A204.1 (cell line): ENCODE measurements at regions not wholly inside any gene's neighbourhood (a gene's known extent, or its start where the extent isn't known, plus 50 kb on each side); places are given as distances from the start of the nearest gene placed in this dataset.
"Not testable (repeated sequence)": the region's sequence is repeated elsewhere in the genome, so short reads cannot be mapped to it uniquely, and the experiment has no call there.

Experiments
- FAIRE-seq: peaks from 2 replicates; lab custom pipeline; 2012; peaks lifted over from hg19 to GRCh38; lab: Jason Lieb, UNC

DNA sequence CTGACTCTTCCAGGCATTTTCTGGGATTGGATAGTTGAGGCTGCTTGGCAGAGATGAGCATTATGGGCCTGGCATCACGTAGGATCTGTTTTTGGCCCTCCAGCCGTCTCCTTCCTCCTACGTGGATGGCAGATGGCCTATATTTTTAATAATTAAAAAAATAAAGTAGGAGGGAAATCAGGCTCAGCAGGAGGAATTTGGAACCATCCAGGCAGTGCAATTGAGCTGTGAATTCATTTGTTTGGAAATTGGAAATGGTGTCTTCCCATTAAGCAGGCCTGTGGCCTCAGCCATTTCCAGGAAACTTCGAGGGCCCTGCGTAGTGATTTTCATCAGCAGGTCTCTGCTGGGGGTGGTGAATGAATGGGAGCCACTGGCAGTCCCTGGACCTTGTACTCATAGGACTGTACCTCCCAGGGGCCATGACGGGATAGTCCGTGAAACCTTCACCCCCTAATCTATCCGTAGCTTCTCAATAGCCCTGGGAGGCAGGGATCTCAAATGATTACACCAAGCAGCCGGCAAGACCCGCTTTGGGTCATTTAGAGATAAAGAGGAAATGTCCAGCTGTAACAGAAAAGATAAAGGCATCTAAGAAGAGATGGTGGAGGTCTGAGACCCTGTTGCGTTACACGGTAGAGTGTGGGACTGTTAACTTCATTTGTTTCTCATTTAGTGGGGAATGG lies 73.1 kb upstream of the TNP1 start:
- FAIRE-seq, result no peak

DNA sequence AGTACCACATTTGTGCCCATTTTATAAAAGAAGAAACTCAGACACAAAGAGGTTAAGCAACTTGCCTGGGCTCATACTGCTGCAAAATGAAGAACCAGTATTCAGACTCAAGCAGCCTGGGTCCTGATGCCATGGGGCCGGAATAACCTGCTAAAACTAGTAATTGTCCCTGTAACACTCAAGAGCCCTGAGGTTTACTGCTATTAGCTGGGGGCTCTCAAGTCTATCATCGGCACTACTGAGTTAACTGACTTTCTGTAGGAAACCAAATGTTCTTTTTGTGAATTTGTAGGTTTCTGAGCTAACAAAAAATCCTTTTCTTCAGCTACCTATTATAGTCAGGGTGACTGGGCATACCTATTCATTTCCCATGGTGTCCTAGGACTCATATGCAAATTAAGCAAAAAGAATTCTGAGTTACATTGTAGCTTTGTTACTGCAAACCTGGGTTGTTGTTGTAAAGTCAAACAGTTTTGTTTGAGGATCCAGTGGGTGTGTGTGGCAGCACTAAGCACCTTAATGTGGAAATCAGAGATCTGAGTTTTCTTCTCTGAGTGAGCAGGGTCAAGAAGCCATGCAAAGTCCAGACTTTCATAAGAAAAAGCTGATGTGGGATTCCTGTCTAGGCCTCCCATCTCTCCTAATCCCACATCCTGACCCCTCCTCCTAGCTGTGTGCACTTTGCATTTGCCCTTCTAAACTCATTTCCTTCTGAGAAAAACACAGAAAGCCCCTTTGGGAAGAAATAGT lies 72.4 kb upstream of the TNP1 start:
- FAIRE-seq, result no peak

DNA sequence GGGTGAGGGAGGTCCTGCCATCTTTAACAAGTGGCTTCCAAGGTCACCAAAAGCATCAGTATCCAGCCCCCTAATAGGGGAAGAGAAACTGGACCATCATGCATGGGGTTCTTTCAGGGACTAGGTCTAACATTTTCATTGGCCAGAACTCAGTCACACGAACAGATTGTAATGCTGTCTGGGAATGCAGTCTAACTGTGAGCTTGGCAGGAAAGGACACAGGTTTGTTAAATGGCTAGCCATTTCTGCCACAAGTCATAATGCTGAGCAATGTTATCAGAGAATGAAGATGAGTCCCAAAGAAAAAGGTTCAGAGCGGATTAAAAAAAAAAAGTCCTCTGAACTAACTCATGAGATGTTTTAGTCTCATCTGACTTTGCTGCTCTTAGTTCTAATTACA lies 70.9 kb upstream of the TNP1 start:
- no peak for FAIRE-seq

DNA sequence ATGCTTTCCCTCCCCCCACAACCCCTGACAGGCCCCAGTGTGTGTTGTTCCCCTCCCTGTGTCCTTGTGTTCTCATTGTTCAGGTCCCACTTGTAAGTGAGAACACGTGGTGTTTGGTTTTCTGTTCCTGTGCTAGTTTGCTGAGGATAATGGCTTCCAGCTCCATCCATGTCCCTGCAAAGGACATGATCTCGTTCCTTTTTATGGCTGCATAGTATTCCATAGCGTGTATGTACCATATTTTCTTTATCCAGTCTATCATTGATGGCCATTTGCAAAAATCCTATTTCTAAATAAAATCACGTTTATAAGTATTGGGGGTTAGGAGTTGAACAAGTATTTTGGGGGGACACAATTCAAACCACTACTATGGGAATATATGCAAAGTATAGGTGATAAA lies 69.5 kb upstream of the TNP1 start:
- not testable (repeated sequence) for FAIRE-seq

DNA sequence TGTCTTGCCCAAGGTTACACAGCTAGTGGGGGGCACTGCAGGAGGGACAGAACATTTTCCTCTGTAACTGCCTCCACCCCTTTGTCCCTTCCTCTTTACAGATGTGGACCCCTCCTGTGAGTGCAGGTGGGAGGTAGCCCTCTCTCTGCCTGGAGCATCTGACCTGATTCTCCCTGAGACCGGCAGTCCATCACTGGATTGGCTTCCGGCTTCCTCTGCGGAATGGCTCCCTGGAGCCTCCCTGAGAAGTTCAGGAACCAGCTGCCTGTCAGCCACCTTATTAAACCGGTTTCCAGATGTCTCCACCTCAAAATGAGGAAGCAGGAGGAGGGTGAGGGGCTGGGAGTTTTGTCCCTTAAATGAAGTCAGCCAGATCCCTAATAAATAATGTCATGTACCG lies 67.3 kb upstream of the TNP1 start:
- no peak for FAIRE-seq

DNA sequence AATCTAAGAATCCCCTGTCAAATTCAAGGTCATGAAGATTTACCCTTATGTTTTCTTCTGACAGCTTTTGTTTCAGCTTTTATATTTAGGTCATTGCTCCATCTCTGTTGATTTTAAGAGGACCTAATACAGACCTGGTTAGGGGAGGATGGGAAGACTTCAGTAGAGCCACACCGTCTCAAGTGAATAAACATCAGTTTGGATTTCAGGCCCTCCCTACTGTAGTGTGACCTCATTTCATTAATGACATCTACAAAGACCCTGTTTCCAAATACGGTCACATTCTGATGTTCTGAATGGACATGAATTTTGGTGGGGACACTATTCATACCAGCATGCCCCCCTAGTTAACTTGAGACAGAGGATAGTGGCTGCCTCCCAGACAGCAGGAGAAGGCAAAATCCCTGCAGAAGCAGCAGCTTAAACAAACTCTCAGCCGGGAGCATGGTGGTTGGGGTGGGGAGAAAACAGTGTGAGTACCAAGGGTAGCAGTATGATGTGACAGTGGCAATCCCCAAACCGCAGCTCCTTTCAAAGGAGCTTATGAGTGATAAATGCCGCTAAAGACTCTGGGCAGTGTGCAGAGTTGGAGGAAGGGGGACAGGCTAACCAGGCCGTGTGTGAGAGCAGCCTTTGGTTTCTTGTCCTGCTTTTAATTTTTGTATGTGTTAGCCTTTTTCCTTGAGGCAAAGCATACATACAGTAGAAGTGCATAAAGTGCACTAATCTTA lies 65.9 kb upstream of the TNP1 start:
- FAIRE-seq, result no peak

DNA sequence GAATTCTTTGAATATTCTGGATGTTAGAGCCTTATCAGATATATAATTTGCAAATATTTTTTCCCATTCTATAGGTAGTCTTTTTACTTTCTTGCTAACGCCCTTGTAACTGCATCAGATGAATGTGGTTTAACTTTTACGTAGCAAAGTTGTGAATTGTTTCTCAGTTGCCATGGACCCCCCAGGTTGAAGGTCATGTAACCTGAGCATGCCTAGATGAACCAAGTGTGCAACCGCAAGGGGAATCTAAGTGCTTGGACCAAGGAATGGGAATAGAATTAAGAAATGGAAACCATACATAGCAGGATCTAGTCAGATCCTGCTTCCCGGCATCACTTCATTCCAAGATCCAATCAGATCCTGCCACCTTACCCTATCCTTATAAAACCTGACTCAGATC lies 65.1 kb upstream of the TNP1 start:
- FAIRE-seq, result no peak

DNA sequence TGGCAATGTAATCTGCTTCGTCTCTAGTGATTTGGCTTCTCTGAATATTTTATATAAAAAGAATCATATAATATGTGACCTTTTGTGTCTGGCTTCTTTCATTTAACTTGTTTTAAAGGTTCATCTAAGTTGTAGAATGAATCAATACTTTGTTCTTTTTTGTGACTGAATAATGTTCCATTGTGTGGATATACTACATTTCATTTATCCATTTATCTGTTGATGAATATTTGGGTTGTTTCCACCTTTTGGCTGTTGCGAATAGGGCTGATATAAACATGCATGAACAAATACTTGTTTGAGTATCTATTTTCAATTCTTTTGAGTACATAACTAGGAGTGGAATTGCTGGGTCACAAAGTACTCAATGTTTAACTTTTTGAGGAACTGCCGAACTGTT lies 63.8 kb upstream of the TNP1 start:
- no peak for FAIRE-seq

DNA sequence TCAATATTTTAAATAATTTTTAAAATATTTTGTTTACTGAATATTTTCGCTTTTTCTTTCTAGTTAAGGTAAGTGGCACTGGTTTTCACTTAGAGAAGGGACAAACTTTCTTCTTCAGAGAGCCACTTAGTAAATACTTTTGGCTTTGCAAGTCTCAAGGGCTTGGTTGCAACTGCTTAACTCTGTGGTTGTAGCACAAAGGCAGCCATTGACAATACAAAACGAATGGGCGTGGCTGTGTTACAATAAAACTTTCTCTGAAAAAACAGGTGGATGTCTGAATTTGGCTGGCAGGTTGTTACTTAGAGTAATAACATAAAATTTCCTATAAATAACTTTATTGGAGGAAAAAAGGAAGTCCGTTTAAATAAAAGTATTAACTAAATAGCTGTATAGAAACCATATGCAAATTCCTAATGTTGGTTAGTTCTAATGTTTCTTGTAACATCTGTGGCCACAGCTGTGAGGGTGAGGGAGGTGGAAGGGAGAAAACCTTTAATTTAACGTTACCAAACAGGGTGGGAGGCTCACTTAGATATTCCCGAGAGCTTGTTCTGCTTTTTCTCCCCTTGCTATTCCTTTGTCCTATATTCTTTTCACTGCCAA lies 62.4 kb upstream of the TNP1 start:
- FAIRE-seq, result no peak

DNA sequence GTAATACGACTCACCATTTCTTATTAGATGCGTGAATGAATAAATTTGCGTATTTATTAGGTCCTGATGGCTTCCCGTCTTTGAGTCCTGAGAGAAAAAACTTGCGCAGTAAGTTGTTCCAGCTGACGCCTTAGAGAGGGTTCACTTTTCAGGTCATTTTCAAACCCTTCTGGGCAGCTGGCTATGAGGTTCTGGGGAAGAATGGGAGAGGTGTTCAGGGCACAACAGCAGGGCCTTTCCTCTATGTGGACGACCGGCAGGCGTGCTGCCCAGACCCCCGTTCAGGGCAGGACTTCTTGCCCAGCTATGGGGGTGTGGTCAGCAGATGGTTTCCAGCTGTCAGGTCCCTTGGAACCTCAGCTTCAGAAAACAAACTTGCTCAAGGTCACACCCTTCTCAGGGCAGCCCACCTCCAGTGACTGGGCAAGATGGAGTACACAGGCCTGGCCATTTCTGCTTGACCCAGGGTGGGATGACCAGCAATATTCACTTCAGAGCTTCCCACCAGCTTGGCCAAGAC lies 61.1 kb upstream of the TNP1 start:
- FAIRE-seq, result no peak

DNA sequence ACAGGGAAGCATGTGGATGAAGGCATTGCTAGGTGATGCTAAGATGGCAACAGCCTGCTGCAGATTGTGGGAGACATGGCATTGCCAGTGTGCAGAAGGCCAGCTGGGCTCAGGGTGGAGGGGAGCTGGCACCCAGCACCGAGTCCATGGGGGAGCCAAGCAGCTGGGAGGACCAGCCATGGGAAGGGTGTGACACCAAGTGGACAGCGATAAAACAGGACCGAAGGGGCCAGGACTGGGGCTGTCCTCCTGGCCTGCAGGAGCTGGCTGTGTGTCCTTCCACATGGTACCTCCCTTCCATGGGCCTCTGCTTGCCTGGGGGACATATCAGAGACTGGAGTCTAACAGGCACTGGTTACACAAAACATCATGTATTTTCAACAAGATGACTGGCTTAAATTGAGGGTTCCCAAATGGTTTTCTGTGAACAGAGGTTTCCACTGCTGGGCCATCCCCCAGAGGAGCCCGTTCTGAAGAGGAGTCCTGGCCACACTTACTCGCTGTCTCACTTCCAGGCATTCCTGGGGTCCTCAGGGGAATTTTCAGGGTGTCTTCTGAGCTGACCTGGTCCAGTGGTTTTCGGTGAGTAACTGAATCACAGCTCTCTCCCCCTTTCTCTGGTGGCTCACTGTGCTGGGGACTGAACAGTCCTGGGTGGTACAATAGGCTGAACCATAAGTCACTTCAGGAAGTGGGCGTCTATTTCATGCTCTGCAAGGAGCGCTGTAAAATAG lies 60.4 kb upstream of the TNP1 start:
- no peak for FAIRE-seq

DNA sequence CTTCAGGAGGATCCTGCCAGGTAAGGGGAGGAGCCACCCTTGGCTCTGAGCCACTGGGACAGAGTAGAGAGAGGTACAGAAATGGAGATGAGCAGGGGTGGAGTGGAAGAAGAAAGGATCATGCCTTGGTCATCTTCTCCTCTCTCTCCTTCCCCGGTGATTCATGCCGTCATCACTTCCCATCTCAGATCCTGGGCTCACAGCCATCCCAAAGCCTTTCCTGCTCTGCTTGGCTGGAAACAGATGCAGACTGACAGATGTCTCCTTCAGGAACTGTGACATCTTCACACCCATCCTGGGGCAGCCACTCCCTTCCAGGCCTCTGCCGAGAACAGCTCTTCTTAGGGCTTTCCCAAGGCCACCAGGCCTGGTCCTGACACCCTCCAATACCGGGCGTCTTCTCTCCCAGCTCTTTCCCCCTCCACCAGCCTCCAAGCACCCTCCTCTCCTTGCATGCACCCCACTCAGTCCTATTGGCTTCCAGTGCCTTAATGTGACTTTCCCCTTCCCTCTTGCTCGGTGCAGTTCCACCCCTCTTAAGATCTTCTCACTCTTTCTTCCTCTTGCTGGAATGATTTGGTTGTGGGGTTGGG lies 58.3 kb upstream of the TNP1 start:
- no peak for FAIRE-seq

DNA sequence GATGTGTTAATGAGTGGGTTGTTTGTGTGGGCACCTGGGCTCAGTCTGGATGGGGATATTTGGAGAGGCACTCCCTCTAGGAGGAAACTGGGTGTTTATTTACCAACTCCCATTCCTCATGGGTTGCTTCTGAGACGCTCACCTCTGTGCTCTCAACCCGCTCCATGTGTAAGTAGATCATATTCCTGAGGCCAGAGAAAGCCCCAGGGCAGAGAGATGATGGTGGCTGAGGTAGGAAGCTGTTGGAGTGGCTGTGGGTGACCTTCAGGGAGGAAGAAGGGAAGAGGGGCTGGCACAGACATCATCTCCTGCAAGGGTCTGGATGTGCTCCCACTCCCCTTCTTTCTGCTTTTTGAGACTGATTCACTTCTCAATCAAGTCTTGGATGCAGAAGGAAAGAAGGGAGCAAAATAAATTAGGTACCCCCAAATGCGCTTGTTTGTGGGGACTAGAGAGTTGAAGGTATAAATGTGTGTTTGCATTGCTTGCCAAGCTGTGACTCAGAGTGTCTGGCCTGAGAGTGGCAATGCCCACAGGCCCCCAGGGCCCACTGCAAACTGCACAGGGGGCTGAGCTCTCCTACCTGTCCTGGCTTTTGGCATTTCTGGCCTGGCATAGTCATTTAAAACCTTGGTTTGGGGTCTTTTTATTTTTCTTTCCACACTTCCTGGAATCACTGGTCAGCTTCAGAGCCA lies 57.2 kb upstream of the TNP1 start:
- FAIRE-seq, result no peak

DNA sequence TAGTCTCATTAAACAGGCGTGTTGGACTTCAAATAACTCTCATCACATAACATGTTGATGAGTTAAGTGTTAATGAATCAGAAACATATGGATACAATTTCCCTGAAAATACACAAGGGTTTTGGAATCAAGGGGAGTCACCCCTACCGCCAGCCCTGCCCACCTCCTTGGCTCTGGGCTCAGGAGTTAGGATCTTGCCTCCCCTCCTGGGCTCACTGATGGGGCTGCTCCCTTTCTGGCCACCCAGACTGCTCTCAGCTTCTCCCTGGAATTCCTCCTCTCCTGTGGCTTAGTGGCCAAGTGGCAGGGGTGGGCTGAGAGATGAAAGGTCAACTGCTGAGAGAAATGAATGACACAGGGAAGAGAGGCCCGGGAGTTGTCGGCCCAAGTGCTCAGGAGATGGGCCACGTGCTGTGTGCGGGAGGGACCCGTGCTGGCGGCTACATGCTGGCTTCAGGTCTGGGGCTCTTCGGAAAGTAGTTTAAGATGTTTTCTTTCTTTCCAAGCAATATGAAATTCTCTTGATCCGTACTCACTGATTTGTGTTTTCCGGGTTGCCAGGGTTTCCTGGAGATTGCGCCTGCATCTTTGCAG lies 55.8 kb upstream of the TNP1 start:
- FAIRE-seq, result no peak

DNA sequence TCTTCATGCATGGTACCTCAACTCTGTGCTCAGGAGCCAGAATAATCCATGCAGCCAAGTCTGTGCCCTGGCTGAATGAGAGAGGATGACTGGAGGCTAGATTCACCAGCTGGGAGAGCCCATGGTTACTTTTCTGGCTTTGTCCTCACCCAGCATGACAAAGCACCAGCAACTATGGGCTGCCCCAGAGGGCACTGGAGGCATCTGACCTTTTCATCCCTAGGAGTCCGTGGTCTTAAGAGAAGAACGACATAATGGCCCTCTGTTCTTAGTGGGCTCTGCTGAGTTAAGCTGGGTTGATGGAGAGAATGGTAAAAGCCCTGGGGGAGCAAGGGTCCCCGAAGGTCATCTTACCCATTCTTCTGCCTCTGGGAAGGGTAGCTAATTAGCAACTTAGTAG lies 54.6 kb upstream of the TNP1 start:
- FAIRE-seq, result no peak

DNA sequence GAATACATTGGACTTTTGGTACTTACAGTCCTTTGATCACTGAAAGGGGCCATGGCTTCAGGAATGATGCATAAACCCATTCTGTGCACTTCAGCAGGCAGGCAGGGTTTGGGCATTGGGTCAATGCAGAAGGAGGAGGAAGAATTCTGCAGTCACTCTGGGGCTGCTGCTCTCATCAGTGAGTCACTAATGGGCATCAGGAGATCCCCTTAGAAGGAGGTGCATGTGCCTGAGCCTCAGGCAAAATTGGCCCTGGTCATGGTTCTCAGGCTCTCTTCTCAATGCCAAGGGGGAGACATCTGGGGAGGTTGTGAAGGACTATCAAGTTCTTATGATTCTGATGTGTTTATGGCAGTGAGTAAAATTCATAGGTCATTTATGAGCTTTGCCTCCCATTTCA lies 52.0 kb upstream of the TNP1 start:
- FAIRE-seq, result no peak

DNA sequence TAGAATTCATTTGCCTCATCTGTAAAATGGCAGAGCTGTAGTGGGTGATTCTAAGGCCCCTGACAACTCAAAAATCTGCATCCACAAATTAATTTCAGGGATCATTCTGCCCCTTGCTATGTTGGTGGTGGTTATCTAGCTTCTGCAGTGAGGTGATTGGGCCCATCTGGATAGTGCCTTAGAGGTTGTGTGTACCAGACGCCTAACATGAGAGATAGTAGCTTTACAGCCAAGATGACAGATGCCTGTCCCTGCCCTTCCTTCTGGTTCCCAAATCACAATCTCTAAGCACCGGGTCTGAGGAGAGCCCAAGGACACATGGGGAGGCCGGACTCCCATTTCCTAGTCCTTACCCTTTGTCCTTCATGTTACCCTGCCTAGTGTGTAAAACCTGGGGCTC lies 51.1 kb upstream of the TNP1 start:
- no peak for FAIRE-seq

DNA sequence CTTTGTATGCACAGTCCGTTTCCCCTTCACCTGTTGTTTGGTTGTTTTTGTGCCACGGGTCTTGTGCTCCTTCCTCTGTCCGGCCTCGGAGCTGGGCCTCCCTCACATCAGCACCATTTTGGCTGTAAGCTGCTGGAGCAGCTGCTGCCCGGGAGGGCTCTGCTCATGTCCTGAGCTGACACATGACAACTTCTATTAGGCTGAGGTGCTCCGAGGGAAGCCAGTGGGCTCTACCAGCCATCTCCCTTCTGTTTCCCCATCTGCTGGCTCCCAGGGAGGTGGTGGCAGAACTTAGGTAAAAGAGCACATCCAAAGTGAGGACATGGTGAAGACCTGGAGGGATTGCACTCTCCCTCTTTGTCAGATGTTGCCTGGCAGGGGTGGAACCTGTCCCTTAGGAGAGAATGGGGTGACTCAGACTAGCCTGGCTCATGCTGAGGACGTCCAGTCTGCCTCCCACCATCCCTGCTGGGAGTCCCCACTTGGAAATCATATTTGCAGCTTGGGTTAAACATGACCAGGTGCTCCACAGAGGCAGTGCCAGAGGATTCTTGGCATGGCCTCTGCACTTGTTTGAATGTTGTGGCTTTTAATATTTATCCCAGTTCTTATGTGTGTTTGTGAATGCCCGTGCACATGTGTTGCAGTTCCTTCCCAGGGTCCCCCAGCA lies 49.8 kb upstream of the TNP1 start:
- FAIRE-seq, result no peak
